Ishikawa (cell line): ENCODE measurements at regions not wholly inside any gene's neighbourhood (a gene's known extent, or its start where the extent isn't known, plus 50 kb on each side); places are given as distances from the start of the nearest gene placed in this dataset.

Source experiments
- CEBPB ChIP-seq: IDR thresholded peaks from 2 replicates; pipeline ENCODE4 v1.6.1; 2012
- CREB1 ChIP-seq: IDR thresholded peaks from 2 replicates; pipeline ENCODE4 v1.6.1; 2012; ENCODE audit warnings: low read depth
- EGR1 ChIP-seq: IDR thresholded peaks from 2 replicates; pipeline ENCODE4 v1.6.1; 2012
- EP300 ChIP-seq: IDR thresholded peaks from 2 replicates; pipeline ENCODE4 v1.6.1; 2012; ENCODE audit warnings: borderline replicate concordance
- FOXM1 ChIP-seq: IDR thresholded peaks from 2 replicates; pipeline ENCODE4 v1.6.1; 2012; ENCODE audit warnings: low read depth, borderline replicate concordance
- NFIC ChIP-seq: IDR thresholded peaks from 2 replicates; pipeline ENCODE4 v1.6.1; 2012
- RAD21 ChIP-seq: IDR thresholded peaks from 2 replicates; pipeline ENCODE4 v1.6.1; 2012; ENCODE audit warnings: low read depth
- REST ChIP-seq: IDR thresholded peaks from 2 replicates; pipeline ENCODE4 v1.6.1; 2012; ENCODE audit warnings: low read depth, mild to moderate bottlenecking
- TAF1 ChIP-seq: IDR thresholded peaks from 2 replicates; pipeline ENCODE4 v1.6.1; 2012; ENCODE audit warnings: low read depth, mild to moderate bottlenecking
- TCF12 ChIP-seq: IDR thresholded peaks from 2 replicates; pipeline ENCODE4 v1.6.1; 2012; ENCODE audit warnings: low read depth
- TEAD4 ChIP-seq: IDR thresholded peaks from 2 replicates; pipeline ENCODE4 v1.6.1; 2012
- YY1 ChIP-seq: IDR thresholded peaks from 2 replicates; pipeline ENCODE4 v1.6.1; 2012; ENCODE audit warnings: low read depth
- ZBTB7A ChIP-seq: IDR thresholded peaks from 2 replicates; pipeline ENCODE4 v1.6.1; 2012; ENCODE audit warnings: low read depth
- TF ChIP-seq, protein P1 (sequence below): IDR thresholded peaks from 2 replicates; pipeline ENCODE4 v1.6.1; 2012
- TF ChIP-seq, protein P2 (sequence below): IDR thresholded peaks from 2 replicates; pipeline ENCODE4 v1.6.1; 2012

DNA sequence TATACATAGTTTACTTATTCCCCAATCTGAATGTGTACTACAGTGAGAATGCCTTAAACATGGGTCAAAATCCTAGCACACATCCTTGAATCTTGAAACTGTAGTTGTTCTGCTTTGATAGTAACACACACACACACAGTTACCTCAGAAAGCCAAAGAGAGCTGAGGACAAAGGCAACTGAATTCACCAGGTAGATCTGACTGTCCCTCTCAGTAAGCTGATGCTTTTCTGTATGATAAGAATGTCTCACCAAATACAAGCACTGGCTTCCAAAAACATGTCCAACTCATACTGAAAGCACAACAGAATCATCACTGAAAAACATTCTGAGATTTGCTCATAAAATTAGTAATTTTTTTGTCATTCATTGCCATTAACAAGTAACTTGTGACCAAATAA, 104.3 kb upstream of the DYNLRB2 start:
- TF ChIP-seq, protein P1, sequence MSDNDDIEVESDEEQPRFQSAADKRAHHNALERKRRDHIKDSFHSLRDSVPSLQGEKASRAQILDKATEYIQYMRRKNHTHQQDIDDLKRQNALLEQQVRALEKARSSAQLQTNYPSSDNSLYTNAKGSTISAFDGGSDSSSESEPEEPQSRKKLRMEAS, result no peak
- TF ChIP-seq NFIC, result no peak
- no peak for TF ChIP-seq RAD21
- no peak for TF ChIP-seq EP300

DNA sequence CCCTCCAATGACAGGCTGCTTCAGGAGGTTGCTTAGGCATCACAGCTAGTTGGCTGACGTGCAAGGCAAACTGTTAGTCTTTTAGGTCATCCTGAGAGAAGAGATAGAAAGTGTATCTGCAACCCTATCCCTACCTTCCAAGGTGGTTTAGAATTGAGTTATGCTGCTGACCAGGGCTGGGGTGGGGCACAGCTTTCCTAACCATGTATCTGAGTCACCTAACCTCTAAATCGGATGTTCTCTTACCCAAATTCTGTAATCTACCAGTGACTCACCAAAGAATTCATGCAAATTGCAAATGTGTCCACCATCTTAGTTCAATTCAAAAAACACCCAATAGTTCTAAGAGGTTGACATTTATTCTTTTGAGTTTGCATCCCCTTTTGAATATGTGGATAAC, 107.2 kb upstream of the DYNLRB2 start:
- TF ChIP-seq EGR1 (no peak), TCF12 (no peak), TEAD4 (no peak), ZBTB7A (no peak), NFIC (no peak), CREB1 (no peak), RAD21 (no peak), TAF1 (no peak), EP300 (no peak), CEBPB (no peak), YY1 (no peak), REST (no peak), FOXM1 (no peak)
- TF ChIP-seq, protein P2, sequence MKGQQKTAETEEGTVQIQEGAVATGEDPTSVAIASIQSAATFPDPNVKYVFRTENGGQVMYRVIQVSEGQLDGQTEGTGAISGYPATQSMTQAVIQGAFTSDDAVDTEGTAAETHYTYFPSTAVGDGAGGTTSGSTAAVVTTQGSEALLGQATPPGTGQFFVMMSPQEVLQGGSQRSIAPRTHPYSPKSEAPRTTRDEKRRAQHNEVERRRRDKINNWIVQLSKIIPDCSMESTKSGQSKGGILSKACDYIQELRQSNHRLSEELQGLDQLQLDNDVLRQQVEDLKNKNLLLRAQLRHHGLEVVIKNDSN, result no peak
- TF ChIP-seq, protein P1, result no peak

DNA sequence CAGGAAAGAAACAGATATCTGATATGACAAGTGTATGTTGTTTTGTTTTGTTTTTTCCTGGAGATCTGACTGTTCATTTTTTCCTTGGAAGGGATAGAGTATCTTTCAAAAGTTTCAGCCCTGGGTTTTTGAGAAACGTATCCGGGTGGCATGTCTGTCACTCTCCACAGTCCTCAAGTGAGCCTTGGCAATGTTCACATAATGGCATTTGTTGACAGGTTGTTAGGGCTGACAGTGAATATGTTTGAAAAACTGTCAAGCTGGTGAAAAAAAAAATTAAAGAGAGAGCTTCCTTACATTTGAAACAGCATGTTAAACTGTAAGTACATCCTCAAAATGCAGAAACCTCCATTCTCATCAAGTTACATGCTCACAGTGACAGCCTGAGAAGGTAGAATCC, 113.0 kb upstream of the DYNLRB2 start:
- no peak for TF ChIP-seq TCF12
- no peak for TF ChIP-seq ZBTB7A
- TF ChIP-seq, protein P1, result no peak
- TF ChIP-seq EP300, result no peak
- TF ChIP-seq YY1, result no peak
- no peak for TF ChIP-seq FOXM1
- no peak for TF ChIP-seq REST
- TF ChIP-seq, protein P2, result no peak
- no peak for TF ChIP-seq CEBPB
- no peak for TF ChIP-seq EGR1
- no peak for TF ChIP-seq NFIC
- TF ChIP-seq CREB1, result no peak
- no peak for TF ChIP-seq TEAD4

DNA sequence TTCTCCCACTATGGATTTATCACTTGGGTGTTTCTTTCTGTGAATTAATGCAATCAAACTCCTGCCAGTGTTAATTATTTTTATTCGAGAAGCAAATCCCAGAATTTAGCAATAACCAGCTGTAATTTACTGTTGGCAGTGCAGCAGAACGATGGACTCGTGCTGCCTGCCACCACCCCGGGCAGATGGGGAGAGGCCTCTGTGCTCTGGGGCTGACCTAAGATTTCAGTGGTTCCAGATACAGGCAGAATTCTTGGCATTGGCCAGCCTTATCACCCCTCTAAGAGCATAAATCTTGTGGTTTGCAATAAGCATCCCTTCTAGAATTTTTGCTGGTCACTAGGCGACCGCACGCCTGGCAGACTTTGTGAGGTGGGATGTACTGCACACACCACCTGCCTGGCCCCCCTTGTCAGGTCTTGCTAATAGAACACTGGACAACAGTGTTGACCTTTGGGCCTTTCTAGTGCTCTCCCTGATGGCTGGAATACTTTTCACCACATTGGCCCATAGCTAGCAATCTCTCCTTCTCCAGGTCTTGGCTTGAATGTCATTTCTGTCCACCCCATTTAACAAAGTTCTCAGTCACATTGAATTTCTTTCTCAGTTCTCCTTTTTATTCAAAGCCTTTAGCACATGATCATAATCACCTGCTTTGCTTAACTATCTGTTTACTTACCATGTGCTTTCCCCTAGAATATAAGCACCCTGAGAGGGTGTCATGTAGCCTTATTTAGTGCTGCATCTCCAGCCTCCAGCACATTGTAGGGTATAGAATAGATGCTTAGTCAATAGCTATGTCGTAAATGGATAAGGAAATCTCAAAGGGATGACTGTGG, 122.1 kb upstream of the DYNLRB2 start:
- TF ChIP-seq EP300 (no peak), RAD21 (no peak), YY1 (no peak), TEAD4 (no peak), TCF12 (no peak), CREB1 (no peak), FOXM1 (no peak), NFIC (no peak), EGR1 (no peak), TAF1 (no peak), ZBTB7A (no peak), CEBPB (no peak), REST (no peak)
- TF ChIP-seq, protein P2, result no peak
- TF ChIP-seq, protein P1, result no peak
